SH-SY5Y (cell line): ENCODE measurements at regions not wholly inside any gene's neighbourhood (a gene's known extent, or its start where the extent isn't known, plus 50 kb on each side); places are given as distances from the start of the nearest gene placed in this dataset.

Experiments used
- GATA2 ChIP-seq: IDR thresholded peaks from 2 replicates; pipeline ENCODE4 v1.6.1; 2011; ENCODE audit warnings: mild to moderate bottlenecking, low read depth, low read length
- GATA3 ChIP-seq: IDR thresholded peaks from 2 replicates; pipeline ENCODE4 v1.6.1; 2011; ENCODE audit warnings: low read depth, mild to moderate bottlenecking, low read length, moderate library complexity

GRCh38 chr3:160163229-160163878 is 61.9 kb upstream of the C3orf80 start:
- TF ChIP-seq GATA2 (no peak), GATA3 (no peak)
